ENCODE measurements at regions not wholly inside any gene's neighbourhood (a gene's known extent, or its start where the extent isn't known, plus 50 kb on each side); places are given as distances from the start of the nearest gene placed in this dataset.

GRCh38 chr17:13202835-13203234 lies 185.0 kb upstream of the ELAC2 start:
- no peak for TF ChIP-seq CTCF (IDR thresholded peaks at IDR 0.05; ENCODE audit: low read length, missing control alignments)

GRCh38 chr17:13200671-13201070 lies 182.8 kb upstream of the ELAC2 start:
- H3K4me3 ChIP-seq (replicated peaks; ENCODE audit: low read depth, low read length): no peak overlapping the region
- no peak for DNase-seq (ENCODE audit: low read depth)
- TF ChIP-seq CTCF (IDR thresholded peaks at IDR 0.05; ENCODE audit: low read length, missing control alignments): no peak

More at GRCh38 chr17:13202835-13203234, 185.0 kb upstream of the ELAC2 start:
- no peak overlapping the region for H3K4me3 ChIP-seq (replicated peaks; ENCODE audit: low read depth, low read length)
- no peak for DNase-seq (ENCODE audit: low read depth)

GRCh38 chr17:13199425-13199824 lies 181.6 kb upstream of the ELAC2 start:
- TF ChIP-seq CTCF (IDR thresholded peaks at IDR 0.05; ENCODE audit: low read length, missing control alignments): no peak

GRCh38 chr17:13197586-13197985 lies 179.8 kb upstream of the ELAC2 start:
- H3K4me3 ChIP-seq (replicated peaks; ENCODE audit: low read depth, low read length): no peak overlapping the region
- DNase-seq (ENCODE audit: low read depth): no peak
- no peak for TF ChIP-seq CTCF (IDR thresholded peaks at IDR 0.05; ENCODE audit: low read length, missing control alignments)

More at GRCh38 chr17:13199425-13199824, 181.6 kb upstream of the ELAC2 start:
- no peak overlapping the region for H3K4me3 ChIP-seq (replicated peaks; ENCODE audit: low read depth, low read length)
- no peak for DNase-seq (ENCODE audit: low read depth)

GRCh38 chr17:13194887-13195286 lies 177.1 kb upstream of the ELAC2 start:
- H3K4me3 ChIP-seq (replicated peaks; ENCODE audit: low read depth, low read length): no peak overlapping the region
- DNase-seq (ENCODE audit: low read depth): no peak
- TF ChIP-seq CTCF (IDR thresholded peaks at IDR 0.05; ENCODE audit: low read length, missing control alignments): no peak

- DNase-seq (ENCODE audit: low read depth): no peak
- TF ChIP-seq CTCF (IDR thresholded peaks at IDR 0.05; ENCODE audit: low read length, missing control alignments): no peak
- H3K4me3 ChIP-seq (replicated peaks; ENCODE audit: low read depth, low read length): no peak overlapping the region
Observed at GRCh38 chr17:13182854-13183253, 165.0 kb upstream of the ELAC2 start.

- no peak for TF ChIP-seq CTCF (IDR thresholded peaks at IDR 0.05; ENCODE audit: low read length, missing control alignments)
- no peak for DNase-seq (ENCODE audit: low read depth)
- no peak overlapping the region for H3K4me3 ChIP-seq (replicated peaks; ENCODE audit: low read depth, low read length)
Observed at GRCh38 chr17:13182450-13182849, 164.6 kb upstream of the ELAC2 start.
